DOHH2 (cell line): ENCODE measurements at regions not wholly inside any gene's neighbourhood (a gene's known extent, or its start where the extent isn't known, plus 50 kb on each side); places are given as distances from the start of the nearest gene placed in this dataset.

ENCODE experiments used
- EZH2phosphoT487 ChIP-seq: fragments of 200-600 bp; sonication (generic); IDR thresholded peaks from 2 replicates; pipeline ENCODE4 v1.6.1; 2017; ENCODE audit warnings: borderline replicate concordance, mild to moderate bottlenecking, antibody characterized with exemption, low read length, moderate library complexity, mixed read lengths
- TF ChIP-seq, protein P1 (sequence below): fragments of 200-600 bp; sonication (generic); IDR thresholded peaks from one replicate; pipeline ENCODE4 v1.5.1; 2014; ENCODE audit warnings: antibody characterized with exemption, mild to moderate bottlenecking, low read depth, low read length; ENCODE audit not compliant: poor library complexity, severe bottlenecking

DNA sequence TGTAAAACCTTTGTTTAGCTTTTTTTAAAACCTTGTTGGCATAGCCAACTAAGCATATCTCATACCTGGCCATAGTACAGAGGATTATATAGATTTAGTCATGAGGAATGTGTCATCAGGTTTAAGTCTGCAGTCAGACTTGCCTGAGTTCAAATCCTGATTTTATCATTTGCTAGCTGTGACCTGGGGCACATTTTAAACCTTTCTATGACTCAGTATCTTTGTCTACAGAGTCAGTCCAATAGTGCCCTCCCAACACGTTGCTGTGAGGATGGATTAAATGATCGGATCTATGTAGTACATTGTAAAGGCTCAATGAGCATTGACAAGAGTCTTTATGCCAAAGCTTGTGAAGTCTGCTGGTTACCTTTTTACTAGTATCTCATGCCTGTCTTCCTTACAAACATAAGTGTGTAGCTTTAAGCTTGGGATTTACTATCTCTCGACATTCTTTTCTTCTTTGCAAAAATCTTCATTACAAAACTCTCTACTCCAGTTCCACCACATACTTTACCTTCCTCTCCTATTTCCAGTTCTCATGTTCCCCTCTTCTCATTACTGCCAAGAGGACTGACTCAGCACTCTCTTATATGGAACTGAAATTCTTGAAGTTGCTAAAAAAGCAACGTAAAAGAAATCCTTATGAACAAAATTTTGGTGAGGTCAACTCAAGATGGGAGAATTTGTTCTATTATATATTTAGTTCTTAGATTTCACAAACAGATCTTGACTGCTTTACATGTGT, 68.1 kb upstream of the RBMS1 start:
- TF ChIP-seq, protein P1, sequence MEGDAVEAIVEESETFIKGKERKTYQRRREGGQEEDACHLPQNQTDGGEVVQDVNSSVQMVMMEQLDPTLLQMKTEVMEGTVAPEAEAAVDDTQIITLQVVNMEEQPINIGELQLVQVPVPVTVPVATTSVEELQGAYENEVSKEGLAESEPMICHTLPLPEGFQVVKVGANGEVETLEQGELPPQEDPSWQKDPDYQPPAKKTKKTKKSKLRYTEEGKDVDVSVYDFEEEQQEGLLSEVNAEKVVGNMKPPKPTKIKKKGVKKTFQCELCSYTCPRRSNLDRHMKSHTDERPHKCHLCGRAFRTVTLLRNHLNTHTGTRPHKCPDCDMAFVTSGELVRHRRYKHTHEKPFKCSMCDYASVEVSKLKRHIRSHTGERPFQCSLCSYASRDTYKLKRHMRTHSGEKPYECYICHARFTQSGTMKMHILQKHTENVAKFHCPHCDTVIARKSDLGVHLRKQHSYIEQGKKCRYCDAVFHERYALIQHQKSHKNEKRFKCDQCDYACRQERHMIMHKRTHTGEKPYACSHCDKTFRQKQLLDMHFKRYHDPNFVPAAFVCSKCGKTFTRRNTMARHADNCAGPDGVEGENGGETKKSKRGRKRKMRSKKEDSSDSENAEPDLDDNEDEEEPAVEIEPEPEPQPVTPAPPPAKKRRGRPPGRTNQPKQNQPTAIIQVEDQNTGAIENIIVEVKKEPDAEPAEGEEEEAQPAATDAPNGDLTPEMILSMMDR: no peak
- TF ChIP-seq EZH2phosphoT487: no peak
